ENCODE measurements at regions not wholly inside any gene's neighbourhood (a gene's known extent, or its start where the extent isn't known, plus 50 kb on each side); places are given as distances from the start of the nearest gene placed in this dataset.

- Histone ChIP-seq H3K27me3 (ENCODE audit: control insufficient read depth, extremely low read depth, insufficient read depth, low read length) (no peaks in the 10 kb centered on the region), H3K9me1 (ENCODE audit: control insufficient read depth, extremely low read depth, insufficient read depth, low read length) (no peaks in the 10 kb centered on the region), H3K4me2 (ENCODE audit: control insufficient read depth, extremely low read depth, insufficient read depth, low read depth, low read length) (no peak overlapping the region), H4K20me1 (ENCODE audit: control insufficient read depth, extremely low read depth, insufficient read depth, low read length) (no peaks in the 10 kb centered on the region), H3K36me3 (ENCODE audit: control insufficient read depth in 2 of 2, extremely low read depth in 1 of 2, insufficient read depth in 2 of 2, low read length in 2 of 2) (no peaks in the 10 kb centered on the region), H3K79me2 (ENCODE audit: control insufficient read depth, insufficient read depth, low read length) (no peaks in the 10 kb centered on the region), H3K27ac (ENCODE audit: control insufficient read depth, insufficient read depth, low read length) (no peak overlapping the region), H3K9ac (ENCODE audit: control insufficient read depth, extremely low read depth, insufficient read depth, low read length) (no peak overlapping the region), H3K4me1 (ENCODE audit: control insufficient read depth, extremely low read depth, insufficient read depth, low read length) (no peaks in the 10 kb centered on the region), H2AFZ (ENCODE audit: control insufficient read depth, low read length) (no peak overlapping the region), H3K9me3 (ENCODE audit: control insufficient read depth, low read depth, low read length) (no peaks in the 10 kb centered on the region), H3K4me3 (ENCODE audit: control insufficient read depth in 2 of 3, extremely low read depth in 1 of 3, insufficient read depth in 2 of 3, low read depth in 1 of 3, low read length in 3 of 3) (no peak overlapping the region)
- TF ChIP-seq CTCF (optimal IDR thresholded peaks at IDR 0.05 in 1 of 3, IDR thresholded peaks at IDR 0.05 in 1 of 3, conservative IDR thresholded peaks at IDR 0.05 in 1 of 3; ENCODE audit: extremely low read depth in 1 of 3, insufficient read depth in 2 of 3, low read length in 3 of 3) (no peak), EZH2 (IDR thresholded peaks at IDR 0.05; ENCODE audit: low read length) (no peak)
- dilution Hi-C loops (cut with MboI; ENCODE audit: extremely low pct_ligation_motif_present, low sequenced_read_pairs): no loop called here
- DNase-seq (ENCODE audit: low read depth, low spot score) (no peak), FAIRE-seq (no peak)
Observed at GRCh38 chr18:71554686-71555085, 989.5 kb downstream of the CBLN2 start.

- Histone ChIP-seq H2AFZ (ENCODE audit: control insufficient read depth, low read length) (no peak overlapping the region), H3K79me2 (ENCODE audit: control insufficient read depth, insufficient read depth, low read length) (no peaks in the 10 kb centered on the region), H3K27ac (ENCODE audit: control insufficient read depth, insufficient read depth, low read length) (no peak overlapping the region), H4K20me1 (ENCODE audit: control insufficient read depth, extremely low read depth, insufficient read depth, low read length) (no peaks in the 10 kb centered on the region), H3K27me3 (ENCODE audit: control insufficient read depth, extremely low read depth, insufficient read depth, low read length) (no peaks in the 10 kb centered on the region), H3K4me3 (ENCODE audit: control insufficient read depth in 2 of 3, extremely low read depth in 1 of 3, insufficient read depth in 2 of 3, low read depth in 1 of 3, low read length in 3 of 3) (no peak overlapping the region), H3K9ac (ENCODE audit: control insufficient read depth, extremely low read depth, insufficient read depth, low read length) (no peak overlapping the region), H3K4me1 (ENCODE audit: control insufficient read depth, extremely low read depth, insufficient read depth, low read length) (no peaks in the 10 kb centered on the region), H3K36me3 (ENCODE audit: control insufficient read depth in 2 of 2, extremely low read depth in 1 of 2, insufficient read depth in 2 of 2, low read length in 2 of 2) (no peaks in the 10 kb centered on the region), H3K9me1 (ENCODE audit: control insufficient read depth, extremely low read depth, insufficient read depth, low read length) (no peaks in the 10 kb centered on the region), H3K9me3 (ENCODE audit: control insufficient read depth, low read depth, low read length) (no peaks in the 10 kb centered on the region), H3K4me2 (ENCODE audit: control insufficient read depth, extremely low read depth, insufficient read depth, low read depth, low read length) (no peak overlapping the region)
- FAIRE-seq (no peak), DNase-seq (ENCODE audit: low read depth, low spot score) (no peak)
- dilution Hi-C loops (cut with MboI; ENCODE audit: extremely low pct_ligation_motif_present, low sequenced_read_pairs): no loop called here
- TF ChIP-seq EZH2 (IDR thresholded peaks at IDR 0.05; ENCODE audit: low read length) (no peak), CTCF (optimal IDR thresholded peaks at IDR 0.05 in 1 of 3, IDR thresholded peaks at IDR 0.05 in 1 of 3, conservative IDR thresholded peaks at IDR 0.05 in 1 of 3; ENCODE audit: extremely low read depth in 1 of 3, insufficient read depth in 2 of 3, low read length in 3 of 3) (no peak)
Observed at GRCh38 chr18:71541643-71542042, 1002.5 kb downstream of the CBLN2 start.
